Muscle of leg (tissue), 3 donors: ENCODE measurements at regions not wholly inside any gene's neighbourhood (a gene's known extent, or its start where the extent isn't known, plus 50 kb on each side); places are given as distances from the start of the nearest gene placed in this dataset.

Experiments
- DNase-seq: peaks from one replicate; pipeline ENCODE4 v3.0.0; 2013
- H3K27ac ChIP-seq: one replicate; pipeline ENCODE4 v1.5.1; 2013; ENCODE audit warnings: mild to moderate bottlenecking, low read length, control low read depth
- H3K27me3 ChIP-seq: one replicate; pipeline ENCODE4 v1.6.1; 2013; ENCODE audit warnings: low read length; ENCODE audit not compliant: control insufficient read depth, insufficient read depth
- H3K36me3 ChIP-seq: one replicate; pipeline ENCODE4 v1.6.1; 2013; ENCODE audit warnings: low read length; ENCODE audit not compliant: control insufficient read depth, insufficient read depth
- H3K4me1 ChIP-seq: one replicate; pipeline ENCODE4 v1.6.1; 2013; ENCODE audit warnings: low read length; ENCODE audit not compliant: control insufficient read depth, insufficient read depth
- H3K4me3 ChIP-seq: one replicate; pipeline ENCODE4 v1.5.1; 2013; ENCODE audit warnings: low read length, control low read depth
- H3K9me3 ChIP-seq: replicated peaks from 2 replicates; pipeline ENCODE4 v1.6.1; 2013; ENCODE audit warnings: low read depth, low read length; ENCODE audit not compliant: control insufficient read depth
- WGBS: methylation state at CpG from one replicate; pipeline ENCODE4 v1.1.5; 2013; ENCODE audit warnings: missing lambda C conversion rate; ENCODE audit not compliant: insufficient coverage; 5-methylcytosine and 5-hydroxymethylcytosine counted together

DNA sequence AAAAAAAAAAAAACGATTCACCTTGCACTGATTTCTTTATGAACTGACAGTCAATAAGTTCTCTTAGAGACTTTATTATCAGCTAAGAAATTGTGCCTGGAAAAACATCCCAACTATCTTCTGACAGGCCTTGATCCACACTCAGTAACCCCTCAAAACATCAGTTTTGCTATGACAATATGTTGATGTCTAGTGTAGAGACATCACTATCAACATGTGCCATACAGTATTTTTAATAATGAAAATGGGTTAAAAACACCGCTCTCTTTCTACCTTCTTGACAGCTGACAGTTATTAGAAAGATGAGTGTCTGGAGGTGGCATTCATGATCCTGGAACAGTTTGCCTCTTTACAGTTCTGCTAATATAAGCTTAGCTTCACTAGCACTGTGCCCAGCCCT lies 175.8 kb upstream of the TMEM229A start:
- WGBS, result no CpG with 5 or more reads among the region's 2 CpGs
- Histone ChIP-seq H3K4me3 (no peak overlapping the region), H3K27ac (no peak overlapping the region), H3K27me3 (no peaks in the 10 kb centered on the region), H3K4me1 (no peaks in the 10 kb centered on the region), H3K9me3 (no peaks in the 10 kb centered on the region), H3K36me3 (no peaks in the 10 kb centered on the region)
- DNase-seq, result no peak

DNA sequence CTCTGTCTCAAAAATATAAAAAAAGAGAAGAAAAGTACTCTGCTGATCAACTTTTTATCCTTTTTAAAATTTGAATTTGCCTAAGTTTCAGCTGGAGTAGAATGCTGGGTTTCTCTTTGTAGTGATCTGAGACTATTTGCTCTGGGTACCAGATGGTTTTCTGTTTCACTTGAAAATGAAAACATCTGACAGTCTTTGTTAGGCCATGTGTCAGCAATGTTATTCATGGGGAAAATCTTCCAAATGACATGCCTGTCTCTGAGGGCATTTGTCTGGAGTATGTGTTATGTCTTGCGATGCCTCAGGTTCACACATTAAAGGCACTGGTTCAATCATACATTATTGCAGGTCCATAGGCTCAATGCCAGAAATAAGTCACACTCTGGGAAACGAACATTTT lies 175.3 kb upstream of the TMEM229A start:
- no peaks in the 10 kb centered on the region for H3K36me3 ChIP-seq
- H3K4me1 ChIP-seq, result no peaks in the 10 kb centered on the region
- no peak for DNase-seq
- no peak overlapping the region for H3K27ac ChIP-seq
- no peak overlapping the region for H3K4me3 ChIP-seq
- no peaks in the 10 kb centered on the region for H3K27me3 ChIP-seq
- WGBS, result 40% methylated on average over 1 of the region's 2 CpGs
- H3K9me3 ChIP-seq, result no peaks in the 10 kb centered on the region

DNA sequence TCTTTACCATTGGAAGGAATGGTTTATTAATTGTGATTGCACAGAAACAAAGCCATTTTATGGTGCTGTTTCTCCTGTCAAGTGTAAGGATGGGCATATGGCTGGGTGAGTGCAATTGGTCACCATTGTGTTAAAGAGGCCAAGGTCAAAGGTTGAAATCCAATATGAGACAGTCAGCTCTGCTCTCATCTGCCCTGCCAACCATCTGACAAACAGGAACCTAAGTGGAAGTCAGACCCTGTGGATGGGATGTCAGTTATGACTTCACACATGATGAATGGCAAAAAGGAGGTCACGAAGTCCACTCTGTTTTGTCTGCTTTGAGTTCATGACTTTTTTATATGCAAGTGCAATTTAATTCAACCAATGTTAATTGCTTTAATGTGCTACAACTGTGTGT lies 172.7 kb upstream of the TMEM229A start:
- Histone ChIP-seq H3K4me3 (no peak overlapping the region), H3K27me3 (no peaks in the 10 kb centered on the region), H3K27ac (no peak overlapping the region), H3K4me1 (no peaks in the 10 kb centered on the region), H3K36me3 (no peaks in the 10 kb centered on the region), H3K9me3 (no peaks in the 10 kb centered on the region)
- no peak for DNase-seq
- WGBS, result no CpG with 5 or more reads among the region's 1 CpG

DNA sequence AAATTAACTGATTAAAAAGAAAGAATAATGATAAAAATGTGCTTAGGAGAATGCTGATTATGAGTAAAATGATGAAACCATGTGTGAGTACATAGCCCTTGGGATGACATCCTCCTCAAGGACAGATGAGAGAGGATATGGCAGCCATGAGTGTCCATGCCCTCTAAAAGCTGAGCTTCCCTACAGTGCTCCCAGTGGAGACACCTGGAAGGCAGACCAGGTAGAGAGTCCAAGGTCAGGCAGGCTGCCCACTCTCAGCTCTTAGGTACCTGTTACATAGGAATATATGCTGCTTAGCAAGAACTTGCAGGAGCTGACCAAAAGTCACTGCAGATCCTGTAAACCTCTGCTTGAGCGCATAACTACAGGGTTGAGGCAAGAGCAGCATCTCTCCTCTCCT lies 169.7 kb upstream of the TMEM229A start:
- Histone ChIP-seq H3K4me3 (no peak overlapping the region), H3K9me3 (no peaks in the 10 kb centered on the region), H3K27ac (no peak overlapping the region), H3K36me3 (no peaks in the 10 kb centered on the region), H3K27me3 (no peaks in the 10 kb centered on the region), H3K4me1 (no peaks in the 10 kb centered on the region)
- WGBS, result 100% methylated on average over 1 of the region's 1 CpG
- no peak for DNase-seq

DNA sequence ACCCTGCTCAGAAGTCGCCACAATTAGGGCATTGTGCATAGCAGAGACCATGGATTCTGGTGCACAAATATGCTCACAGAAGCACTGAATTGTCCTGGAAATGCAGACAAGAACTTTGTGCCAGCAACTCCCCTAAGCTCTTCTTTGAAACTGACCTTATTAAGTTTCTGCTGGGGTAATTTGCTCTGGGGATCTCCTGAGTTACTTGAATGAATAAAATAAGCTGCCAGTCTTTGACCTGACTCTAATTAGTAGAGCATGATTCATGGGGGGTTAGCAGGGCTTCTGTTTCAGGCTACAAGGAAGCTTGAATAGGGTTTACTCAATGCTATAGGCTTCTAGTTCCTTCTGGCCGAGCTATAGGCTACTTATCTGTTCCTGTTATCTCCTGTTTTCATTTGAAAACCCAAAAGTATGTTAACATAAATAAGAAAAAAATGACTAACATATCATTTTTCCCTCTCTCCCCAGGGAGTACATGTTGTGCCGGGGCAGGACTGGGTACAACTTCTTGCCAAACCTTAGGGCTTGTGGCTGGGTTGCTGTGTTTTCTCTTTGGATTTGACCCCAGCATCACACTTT lies 169.0 kb upstream of the TMEM229A start:
- Histone ChIP-seq H3K27ac (no peak overlapping the region), H3K4me1 (no peaks in the 10 kb centered on the region), H3K9me3 (no peaks in the 10 kb centered on the region), H3K4me3 (no peak overlapping the region), H3K36me3 (no peaks in the 10 kb centered on the region), H3K27me3 (no peaks in the 10 kb centered on the region)
- no peak for DNase-seq
- WGBS, result 60% methylated on average over 1 of the region's 3 CpGs

DNA sequence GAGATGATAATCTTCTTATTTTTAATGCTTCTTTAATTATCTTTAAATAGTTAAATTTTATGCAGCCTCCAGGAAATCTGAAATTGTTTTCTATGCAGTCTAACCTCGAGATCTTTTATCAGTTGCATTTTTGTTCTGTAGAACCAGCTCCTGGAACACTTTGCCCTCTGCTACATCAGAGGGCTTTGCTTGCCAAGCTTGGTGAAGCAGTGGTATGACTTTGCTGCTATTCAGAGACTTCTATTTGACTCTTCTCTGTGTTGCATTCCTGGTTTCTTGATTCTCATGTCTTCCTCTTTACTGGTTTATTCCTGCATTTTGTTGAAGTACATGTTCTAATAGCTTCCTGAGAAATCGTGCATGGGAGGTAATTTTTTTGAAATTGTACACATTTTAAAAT lies 163.7 kb upstream of the TMEM229A start:
- H3K27me3 ChIP-seq, result no peaks in the 10 kb centered on the region
- H3K4me3 ChIP-seq, result no peak overlapping the region
- no peaks in the 10 kb centered on the region for H3K9me3 ChIP-seq
- WGBS, result no CpG with 5 or more reads among the region's 2 CpGs
- no peak for DNase-seq
- H3K36me3 ChIP-seq, result no peaks in the 10 kb centered on the region
- H3K4me1 ChIP-seq, result no peaks in the 10 kb centered on the region
- H3K27ac ChIP-seq, result no peak overlapping the region

DNA sequence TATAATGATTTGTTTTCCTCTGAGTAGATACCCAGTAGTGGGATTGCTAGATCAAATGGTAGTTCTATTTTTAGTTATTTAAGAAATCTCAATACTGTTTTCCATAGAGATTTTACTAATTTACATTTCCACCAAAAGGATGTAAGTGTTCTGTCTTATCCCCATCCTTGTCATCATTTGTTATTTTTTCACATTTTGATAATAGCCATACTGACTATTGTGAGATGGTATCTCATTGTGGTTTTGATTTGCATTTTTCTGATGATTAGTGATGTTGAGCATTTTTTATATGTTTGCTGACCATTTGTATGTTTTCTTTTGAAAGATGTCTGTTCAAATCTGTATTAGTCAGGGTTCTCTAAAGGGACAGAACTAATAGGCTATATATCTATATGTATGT lies 160.0 kb upstream of the TMEM229A start:
- Histone ChIP-seq H3K27me3 (no peaks in the 10 kb centered on the region), H3K4me3 (no peak overlapping the region), H3K4me1 (no peaks in the 10 kb centered on the region), H3K27ac (no peak overlapping the region), H3K9me3 (no peaks in the 10 kb centered on the region), H3K36me3 (no peaks in the 10 kb centered on the region)
- DNase-seq, result no peak

DNA sequence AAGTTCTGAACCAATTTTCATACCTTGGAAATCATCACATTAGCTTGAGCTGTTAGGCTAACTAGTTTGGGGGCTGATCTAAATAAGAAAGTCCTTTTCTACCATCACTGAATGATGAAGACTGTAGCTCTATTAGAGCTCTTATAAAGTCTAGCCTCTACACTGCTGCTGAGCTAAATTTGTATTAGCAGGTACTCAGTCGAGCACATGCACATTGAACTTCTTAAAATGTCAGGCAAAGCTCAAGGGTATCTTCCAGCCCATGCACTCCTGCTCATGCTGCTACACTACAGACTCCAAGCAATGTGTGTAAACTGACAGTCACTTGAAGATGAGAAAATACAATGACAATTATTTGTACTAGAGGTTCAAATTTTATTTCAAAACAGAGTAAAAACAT lies 158.8 kb upstream of the TMEM229A start:
- whole genome bisulfite sequencing, result 20% methylated on average over 1 of the region's 1 CpG
- no peaks in the 10 kb centered on the region for H3K9me3 ChIP-seq
- DNase-seq, result no peak
- H3K4me3 ChIP-seq, result no peak overlapping the region
- H3K27me3 ChIP-seq, result no peaks in the 10 kb centered on the region
- H3K27ac ChIP-seq, result no peak overlapping the region
- no peaks in the 10 kb centered on the region for H3K4me1 ChIP-seq
- H3K36me3 ChIP-seq, result no peaks in the 10 kb centered on the region

DNA sequence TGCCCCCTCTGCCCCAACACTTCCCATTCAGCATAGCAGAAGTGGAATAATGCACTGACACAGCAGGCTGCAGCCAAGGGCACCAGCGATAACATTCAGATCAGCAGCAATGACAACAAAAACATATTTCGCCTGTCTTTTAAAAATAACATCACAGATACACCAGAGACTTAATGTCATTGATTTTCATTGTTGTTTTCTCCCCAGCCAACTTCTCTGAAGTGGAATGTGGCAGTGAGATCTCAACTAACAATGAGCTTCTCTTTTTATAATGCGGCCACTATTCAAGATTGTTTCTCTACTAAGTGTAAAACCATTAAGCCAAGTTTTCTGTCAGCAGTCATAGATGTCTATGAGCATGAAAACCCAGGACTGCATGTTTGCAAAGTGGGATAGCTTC lies 158.2 kb upstream of the TMEM229A start:
- H3K36me3 ChIP-seq, result no peaks in the 10 kb centered on the region
- H3K9me3 ChIP-seq, result no peaks in the 10 kb centered on the region
- H3K27me3 ChIP-seq, result no peaks in the 10 kb centered on the region
- WGBS, result no CpG with 5 or more reads among the region's 3 CpGs
- H3K27ac ChIP-seq, result no peak overlapping the region
- H3K4me1 ChIP-seq, result no peaks in the 10 kb centered on the region
- H3K4me3 ChIP-seq, result no peak overlapping the region
- no peak for DNase-seq

DNA sequence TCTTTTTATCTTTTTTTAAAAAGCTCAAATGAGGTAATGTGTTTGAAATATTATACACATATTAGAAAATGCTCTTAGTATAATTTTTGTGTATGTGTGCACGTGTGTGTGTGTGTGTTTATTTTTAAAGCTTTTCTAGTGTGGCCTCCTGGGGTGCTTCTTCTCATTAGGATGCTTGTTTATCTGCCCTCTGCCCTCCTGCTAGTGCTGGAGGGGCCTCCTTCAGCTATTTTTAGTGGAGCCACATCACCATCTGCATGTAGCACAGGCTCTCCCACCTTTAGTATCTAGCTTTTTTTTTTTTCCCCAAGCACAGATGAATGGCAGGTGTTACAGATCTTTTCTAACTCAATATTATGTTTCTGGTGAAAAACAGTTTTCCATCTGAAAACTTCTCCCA lies 155.7 kb upstream of the TMEM229A start:
- no peak for DNase-seq
- H3K4me1 ChIP-seq, result no peaks in the 10 kb centered on the region
- no peaks in the 10 kb centered on the region for H3K27me3 ChIP-seq
- no CpG with 5 or more reads among the region's 1 CpG for WGBS
- no peaks in the 10 kb centered on the region for H3K36me3 ChIP-seq
- no peaks in the 10 kb centered on the region for H3K9me3 ChIP-seq
- H3K4me3 ChIP-seq, result no peak overlapping the region
- H3K27ac ChIP-seq, result no peak overlapping the region

DNA sequence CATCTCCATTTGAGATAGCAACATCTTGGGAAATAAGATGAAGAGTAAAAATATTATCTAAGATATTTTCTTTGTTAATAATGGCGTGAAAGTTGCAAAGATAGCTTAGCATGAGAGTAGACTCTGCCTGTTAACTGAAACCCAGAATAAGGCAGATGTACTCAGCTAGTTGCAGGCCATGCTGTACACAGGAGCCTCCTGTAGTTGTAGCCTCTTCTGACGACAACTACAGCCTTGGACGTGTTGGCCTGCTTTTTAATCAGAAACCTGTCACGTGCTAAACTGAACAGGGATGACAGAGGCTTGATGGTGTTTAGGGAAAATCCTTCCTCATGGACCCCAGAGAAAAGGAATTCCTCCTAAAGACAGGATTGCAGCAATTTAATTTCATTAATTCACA lies 155.1 kb upstream of the TMEM229A start:
- Histone ChIP-seq H3K27me3 (no peaks in the 10 kb centered on the region), H3K4me3 (no peak overlapping the region), H3K9me3 (no peaks in the 10 kb centered on the region), H3K36me3 (no peaks in the 10 kb centered on the region), H3K4me1 (no peaks in the 10 kb centered on the region), H3K27ac (no peak overlapping the region)
- 100% methylated on average over 1 of the region's 4 CpGs for WGBS
- DNase-seq, result no peak
